BLaER1 treated with 17β-estradiol and CSF1 and Interleukin-3, amounts not matched to agents 10 nM and 100 nM (cell line): ENCODE measurements at regions not wholly inside any gene's neighbourhood (a gene's known extent, or its start where the extent isn't known, plus 50 kb on each side); places are given as distances from the start of the nearest gene placed in this dataset.

ENCODE experiments used
- H3K27ac ChIP-seq, 11 experiments: shearing (Covaris generic); formaldehyde crosslinking; 2 replicates each; pipeline ENCODE4 v1.8.1; 2022
- H3K27me3 ChIP-seq, 11 experiments: shearing (Covaris generic); formaldehyde crosslinking; 2 replicates each; pipeline ENCODE4 v1.8.1; 2022
- H3K36me3 ChIP-seq, 11 experiments: shearing (Covaris generic); formaldehyde crosslinking; 2 replicates each; pipeline ENCODE4 v1.8.1; 2022
- H3K4me1 ChIP-seq, 10 experiments: shearing (Covaris generic); formaldehyde crosslinking; 2 replicates each; pipeline ENCODE4 v1.8.1; 2022
- H3K4me2 ChIP-seq, 11 experiments: shearing (Covaris generic); formaldehyde crosslinking; 2 replicates each; pipeline ENCODE4 v1.8.1; 2022
- H3K4me3 ChIP-seq, 10 experiments: shearing (Covaris generic); formaldehyde crosslinking; 2 replicates each; pipeline ENCODE4 v1.8.1; 2022
- H3K9ac ChIP-seq, 11 experiments: shearing (Covaris generic); formaldehyde crosslinking; 2 replicates each; pipeline ENCODE4 v1.8.1; 2022
- H3K9me3 ChIP-seq, 11 experiments: shearing (Covaris generic); formaldehyde crosslinking; replicated peaks in 1 of 11; 2 replicates each; pipeline ENCODE4 v1.8.1; 2022
- H4K20me1 ChIP-seq, 11 experiments: shearing (Covaris generic); formaldehyde crosslinking; 2 replicates each; pipeline ENCODE4 v1.8.1; 2022
- Cebpa-rat ChIP-seq, 11 experiments: shearing (Covaris generic); IDR thresholded peaks; 2 replicates each; pipeline ENCODE4 v1.8.1; 2022

DNA sequence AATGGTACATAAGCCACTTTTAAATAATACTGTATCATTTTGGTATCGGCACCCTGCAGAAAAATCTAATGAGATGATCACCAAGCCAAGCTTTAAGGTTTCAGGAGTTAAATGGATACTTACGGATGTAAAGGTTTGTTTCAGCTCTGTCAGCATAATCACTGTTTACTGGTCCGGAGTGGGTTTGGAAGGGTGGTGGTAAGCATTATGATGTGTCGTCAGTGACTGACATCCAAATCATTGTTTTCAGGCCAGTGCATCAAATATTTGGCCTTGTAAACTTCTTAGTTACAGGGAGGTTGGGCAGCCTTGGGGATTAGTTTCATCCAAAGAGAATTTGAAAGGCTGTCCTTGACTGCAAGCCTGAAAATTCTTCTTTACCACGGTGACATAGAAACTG, 50.0 kb upstream of the ATL2 start:
- H3K9me3 ChIP-seq, result no peaks in the 10 kb centered on the region
- H3K4me1 ChIP-seq, result no peaks in the 10 kb centered on the region
- H3K4me3 ChIP-seq, result no peak overlapping the region
- H3K36me3 ChIP-seq, result no peaks in the 10 kb centered on the region
- H3K4me2 ChIP-seq, result no peak overlapping the region
- H4K20me1 ChIP-seq, result no peaks in the 10 kb centered on the region
- H3K27ac ChIP-seq, result no peak overlapping the region
- H3K9ac ChIP-seq, result no peak overlapping the region
- TF ChIP-seq Cebpa-rat (IDR thresholded peaks at IDR 0.05), result no peak
- no peaks in the 10 kb centered on the region for H3K27me3 ChIP-seq
